Upper lobe of right lung (tissue), 1 donor: ENCODE measurements at regions not wholly inside any gene's neighbourhood (a gene's known extent, or its start where the extent isn't known, plus 50 kb on each side); places are given as distances from the start of the nearest gene placed in this dataset.
"Not testable (repeated sequence)": the region's sequence is repeated elsewhere in the genome, so short reads cannot be mapped to it uniquely, and the experiment has no call there.

ENCODE experiments used
- ATAC-seq: fragments of 200-7000 bp; cut with Tn5 transposase; one replicate; pipeline ENCODE4 v1.9.1; 2020; ENCODE audit warnings: mild to moderate bottlenecking, moderate library complexity
- DNase-seq: peaks from one replicate; pipeline ENCODE4 v3.0.0-alpha.2; 2020
- H3K27ac ChIP-seq: fragments of 200-600 bp; one replicate; pipeline ENCODE4 v1.8.0; 2022
- H3K27me3 ChIP-seq: fragments of 200-600 bp; one replicate; pipeline ENCODE4 v1.8.0; 2022; ENCODE audit warnings: mild to moderate bottlenecking
- H3K36me3 ChIP-seq: fragments of 200-600 bp; one replicate; pipeline ENCODE4 v1.8.0; 2022
- H3K4me1 ChIP-seq: fragments of 200-600 bp; one replicate; pipeline ENCODE4 v1.8.0; 2022
- H3K4me3 ChIP-seq: fragments of 200-600 bp; one replicate; pipeline ENCODE4 v1.8.0; 2022; ENCODE audit warnings: mild to moderate bottlenecking
- H3K9me3 ChIP-seq: fragments of 200-600 bp; one replicate; pipeline ENCODE4 v1.8.0; 2022
- CTCF ChIP-seq: fragments of 200-600 bp; IDR thresholded peaks from one replicate; pipeline ENCODE4 v1.8.0; 2022; ENCODE audit warnings: antibody characterized with exemption
- intact Hi-C: fragments of 100-400 bp; cut with DNase I; formaldehyde crosslinking; loops from one replicate; pipeline ENCODE4 v1.11.0; 2022
- donor health status: DM: no; HTN: yes; CAD: no; lungs with severe emphysema.

- no peak for TF ChIP-seq CTCF
- no peak overlapping the region for H3K27ac ChIP-seq
- no peaks in the 10 kb centered on the region for H3K27me3 ChIP-seq
- H3K9me3 ChIP-seq = no peaks in the 10 kb centered on the region
- DNase-seq (no peak), ATAC-seq (no peak)
- intact Hi-C loops = no loop called here
- H3K4me3 ChIP-seq = no peak overlapping the region
- no peaks in the 10 kb centered on the region for H3K36me3 ChIP-seq
- no peaks in the 10 kb centered on the region for H3K4me1 ChIP-seq
These were observed 953.3 kb downstream of the XPNPEP1 start for GRCh38 chr10:108970016-108970415.

DNA sequence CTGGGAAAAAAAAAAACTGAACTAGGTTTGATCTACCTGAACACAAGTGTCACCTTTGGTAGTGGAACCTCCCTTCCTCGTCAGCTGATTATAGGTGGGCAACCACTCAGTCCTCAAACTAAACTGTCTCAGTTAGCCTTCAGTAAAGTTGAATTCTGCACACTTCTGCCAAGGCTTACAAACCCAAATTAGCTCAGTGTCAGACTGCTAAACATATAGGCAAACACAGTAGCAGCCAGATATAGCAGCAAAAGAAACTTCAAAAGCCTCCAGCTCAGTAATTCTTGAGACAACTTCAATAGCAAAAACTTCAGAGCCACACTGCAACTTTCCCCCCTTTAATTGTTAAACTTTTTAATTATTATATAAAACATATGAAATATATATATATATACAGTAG lies 956.9 kb downstream of the XPNPEP1 start:
- TF ChIP-seq CTCF = no peak
- no peaks in the 10 kb centered on the region for H3K4me1 ChIP-seq
- DNase-seq = no peak
- intact Hi-C loops = no loop called here
- H3K36me3 ChIP-seq = no peaks in the 10 kb centered on the region
- no peak for ATAC-seq
- no peaks in the 10 kb centered on the region for H3K9me3 ChIP-seq
- no peak overlapping the region for H3K27ac ChIP-seq
- no peaks in the 10 kb centered on the region for H3K27me3 ChIP-seq
- no peak overlapping the region for H3K4me3 ChIP-seq

DNA sequence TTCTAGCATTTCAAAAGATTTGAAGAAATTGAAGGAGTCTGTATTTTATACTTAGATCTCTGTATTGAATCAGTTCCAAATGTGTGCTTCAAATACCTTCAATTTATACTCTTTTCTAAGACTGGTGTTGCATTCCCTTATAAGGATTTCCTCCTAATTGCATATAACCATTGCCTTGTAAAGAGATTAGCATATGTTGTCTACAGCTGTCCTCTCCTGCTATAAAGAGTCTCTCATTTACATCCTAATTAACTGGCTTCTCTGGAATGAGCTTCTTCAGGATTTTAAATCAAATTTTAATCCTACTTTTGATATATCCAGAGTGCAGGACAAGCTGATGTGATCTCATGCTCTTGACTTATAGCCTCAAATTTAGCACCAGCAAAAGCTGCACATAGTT lies 957.3 kb downstream of the XPNPEP1 start:
- H3K4me1 ChIP-seq = no peaks in the 10 kb centered on the region
- H3K9me3 ChIP-seq = no peaks in the 10 kb centered on the region
- ATAC-seq (no peak), DNase-seq (no peak)
- H3K36me3 ChIP-seq = no peaks in the 10 kb centered on the region
- H3K27ac ChIP-seq = no peak overlapping the region
- no peak overlapping the region for H3K4me3 ChIP-seq
- H3K27me3 ChIP-seq = no peaks in the 10 kb centered on the region
- TF ChIP-seq CTCF = no peak
- intact Hi-C loops = no loop called here

- Histone ChIP-seq H3K9me3 (no peaks in the 10 kb centered on the region), H3K4me3 (no peak overlapping the region), H3K27ac (no peak overlapping the region), H3K4me1 (no peaks in the 10 kb centered on the region), H3K36me3 (no peaks in the 10 kb centered on the region), H3K27me3 (no peaks in the 10 kb centered on the region)
- intact Hi-C loops = no loop called here
- ATAC-seq (no peak), DNase-seq (no peak)
- TF ChIP-seq CTCF = no peak
These were observed 961.1 kb downstream of the XPNPEP1 start for GRCh38 chr10:108962172-108962571.

DNA sequence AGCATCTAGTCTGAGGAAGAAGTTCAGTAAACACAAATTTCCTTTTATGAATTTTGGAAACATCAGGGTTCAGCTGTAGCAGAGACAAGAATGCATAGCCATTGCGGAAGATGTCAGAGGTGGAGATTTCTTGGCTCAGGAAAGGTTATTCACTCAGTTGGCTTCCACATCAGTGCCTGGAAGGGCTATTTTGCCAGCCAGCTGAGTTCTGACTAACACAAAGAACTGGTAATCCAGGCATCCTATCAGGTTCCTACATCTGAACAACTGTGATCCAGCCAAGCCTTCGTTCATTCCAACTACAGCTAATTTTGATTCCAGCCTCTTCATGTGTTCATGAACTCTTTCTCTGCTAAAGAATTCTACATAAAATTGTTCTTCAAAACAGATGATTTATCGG lies 965.6 kb downstream of the XPNPEP1 start:
- H3K36me3 ChIP-seq = no peaks in the 10 kb centered on the region
- H3K27me3 ChIP-seq = no peaks in the 10 kb centered on the region
- no peak for TF ChIP-seq CTCF
- intact Hi-C loops = no loop called here
- no peaks in the 10 kb centered on the region for H3K4me1 ChIP-seq
- ATAC-seq = no peak
- H3K4me3 ChIP-seq = no peak overlapping the region
- no peak for DNase-seq
- no peak overlapping the region for H3K27ac ChIP-seq
- H3K9me3 ChIP-seq = no peaks in the 10 kb centered on the region

DNA sequence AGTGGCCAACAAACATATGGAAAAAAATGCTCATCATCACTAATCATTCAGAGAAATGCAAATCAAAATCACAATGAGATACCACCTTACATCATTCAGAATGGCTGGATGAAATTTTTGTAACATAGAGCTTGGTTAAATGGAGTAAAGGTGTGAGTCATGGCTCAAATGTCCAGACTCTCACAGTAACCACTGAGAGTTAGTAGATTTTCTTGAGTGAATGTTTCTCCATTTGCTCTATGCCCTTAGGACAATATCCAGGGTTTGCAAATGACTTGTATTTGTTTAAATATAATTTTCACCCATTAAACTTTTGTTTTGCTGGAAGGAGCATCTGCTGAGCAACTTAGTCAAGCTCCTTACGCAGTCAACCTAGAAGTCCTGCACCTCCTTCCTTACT lies 967.2 kb downstream of the XPNPEP1 start:
- H3K27ac ChIP-seq = no peak overlapping the region
- H3K36me3 ChIP-seq = no peaks in the 10 kb centered on the region
- no peaks in the 10 kb centered on the region for H3K4me1 ChIP-seq
- no peaks in the 10 kb centered on the region for H3K27me3 ChIP-seq
- intact Hi-C loops = no loop called here
- no peak overlapping the region for H3K4me3 ChIP-seq
- TF ChIP-seq CTCF = no peak
- H3K9me3 ChIP-seq = no peaks in the 10 kb centered on the region
- ATAC-seq = no peak
- no peak for DNase-seq

- H3K4me1 ChIP-seq, H3K36me3 ChIP-seq, DNase-seq, H3K27ac ChIP-seq, intact Hi-C loops, H3K4me3 ChIP-seq, H3K9me3 ChIP-seq, ATAC-seq, H3K27me3 ChIP-seq: not testable (repeated sequence)
These were observed 1003.3 kb downstream of the XPNPEP1 start for GRCh38 chr10:108920029-108920428.
